Stimulated activated naive CD4-positive, alpha-beta T cell (primary cell): ENCODE measurements at regions not wholly inside any gene's neighbourhood (a gene's known extent, or its start where the extent isn't known, plus 50 kb on each side); places are given as distances from the start of the nearest gene placed in this dataset.
"Not testable (repeated sequence)": the region's sequence is repeated elsewhere in the genome, so short reads cannot be mapped to it uniquely, and the experiment has no call there.

Experiments
- DNase-seq, 6 experiments: peaks; one replicate each; lab custom pipeline; 2025; lab: John Stamatoyannopoulos, UW

DNA sequence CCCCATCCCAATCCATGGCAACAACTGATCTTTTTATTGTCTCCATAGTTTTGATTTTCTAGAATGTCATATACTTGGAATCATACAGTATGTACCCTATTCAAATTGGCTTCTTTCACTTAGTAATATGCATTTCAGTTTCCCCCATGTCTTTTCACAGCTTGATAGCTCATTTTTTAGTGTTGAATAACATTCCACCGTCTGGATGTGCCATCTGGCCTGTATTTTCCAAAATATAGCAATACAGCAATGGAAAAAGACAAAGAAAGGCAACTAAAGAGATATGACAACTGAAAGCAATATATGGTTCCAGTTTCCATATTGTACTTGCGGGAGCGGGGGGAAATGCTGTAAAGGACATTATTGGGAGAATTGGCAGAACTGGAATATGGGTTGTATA, 166.4 kb upstream of the NT5E start:
- no peak for DNase-seq

- no peak for DNase-seq
Measured at GRCh38 chr6:85278466-85279035, 171.3 kb upstream of the NT5E start.

GRCh38 chr6:85276026-85276425, 173.9 kb upstream of the NT5E start:
- not testable (repeated sequence) for DNase-seq

GRCh38 chr6:85275338-85275985, 174.4 kb upstream of the NT5E start:
- no peak for DNase-seq

DNA sequence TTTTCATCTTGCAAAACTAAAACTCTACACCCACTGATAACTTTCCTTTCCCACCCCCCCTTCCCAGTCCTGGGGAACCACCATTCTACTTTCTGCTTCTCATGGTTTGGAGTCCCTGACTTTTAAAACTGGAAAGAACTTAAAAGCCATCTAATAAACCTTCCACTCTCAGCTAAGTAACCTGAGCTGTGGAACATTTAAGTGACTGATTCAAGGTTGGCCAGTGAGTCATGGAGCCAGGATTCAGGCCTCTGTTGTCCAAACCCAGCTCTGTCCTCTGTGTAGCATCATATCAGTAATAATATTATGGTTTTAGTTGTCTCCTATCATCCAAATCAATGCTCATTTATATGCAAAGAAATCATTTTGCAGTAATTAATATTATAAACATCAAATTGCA, 176.0 kb upstream of the NT5E start:
- no peak for DNase-seq

- no peak for DNase-seq
Measured at GRCh38 chr6:85273046-85273445, 176.8 kb upstream of the NT5E start.

- no peak for DNase-seq
Measured at GRCh38 chr6:85272592-85272991, 177.3 kb upstream of the NT5E start.

DNA sequence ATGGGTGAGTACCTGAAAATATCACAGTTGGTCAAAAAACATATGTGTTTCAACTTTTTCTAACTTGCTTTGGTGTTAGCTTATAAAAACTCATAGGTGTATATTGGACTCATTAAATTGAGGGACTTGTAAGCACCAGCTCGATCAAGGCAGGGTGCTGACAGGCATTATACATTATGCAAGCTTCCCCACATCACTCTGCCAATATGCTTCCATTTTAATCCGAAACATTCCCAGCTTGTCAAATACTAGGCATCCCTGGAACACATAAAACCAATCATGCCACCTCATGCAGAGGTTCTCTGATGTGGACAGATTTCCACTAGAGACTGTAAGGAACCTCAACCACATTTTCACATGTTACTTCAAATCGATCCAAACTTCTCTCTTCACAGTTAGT, 187.3 kb upstream of the NT5E start:
- DNase-seq, result no peak

- DNase-seq, result no peak
Measured at GRCh38 chr6:85261271-85261670, 188.6 kb upstream of the NT5E start.

DNA sequence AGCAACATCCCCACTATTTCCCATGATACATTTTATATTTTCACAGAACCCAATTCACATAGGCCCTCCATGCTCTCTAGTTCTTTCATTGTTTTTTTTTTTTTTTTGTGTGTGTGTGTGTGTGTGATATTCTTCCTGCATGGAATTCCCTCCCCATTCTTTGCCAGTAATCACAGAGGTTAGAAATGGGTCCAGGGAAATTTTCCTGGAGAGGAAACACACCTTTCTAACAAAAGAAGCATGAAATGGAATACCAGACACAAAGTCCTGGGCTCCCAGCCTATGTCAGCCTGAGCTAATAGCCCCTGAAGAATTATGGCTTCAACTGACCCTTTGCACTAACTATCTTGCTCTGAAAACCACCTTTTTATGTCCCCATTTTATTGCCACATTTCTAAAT, 194.2 kb upstream of the NT5E start:
- no peak for DNase-seq

- DNase-seq, result no peak
Measured at GRCh38 chr6:85252552-85252951, 197.3 kb upstream of the NT5E start.

DNA sequence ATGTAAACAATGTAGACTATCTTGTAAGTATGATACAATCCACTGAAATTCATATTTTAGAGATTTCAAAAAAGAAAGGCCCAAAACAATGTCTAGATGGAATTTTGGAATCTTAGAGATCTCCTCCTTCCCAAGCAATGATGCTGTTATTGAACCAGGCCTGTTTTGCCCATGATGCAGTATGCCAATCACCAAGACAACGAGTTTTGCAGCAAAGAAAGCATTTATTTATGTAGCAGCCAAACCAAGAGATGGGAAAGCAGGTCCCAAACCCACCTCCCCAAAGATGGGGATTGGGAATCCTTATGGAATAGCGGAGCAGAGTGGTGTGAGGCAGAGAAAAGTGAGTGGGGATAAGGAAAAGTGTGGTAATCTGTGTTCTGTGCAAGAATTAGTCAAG, 197.8 kb upstream of the NT5E start:
- no peak for DNase-seq

DNA sequence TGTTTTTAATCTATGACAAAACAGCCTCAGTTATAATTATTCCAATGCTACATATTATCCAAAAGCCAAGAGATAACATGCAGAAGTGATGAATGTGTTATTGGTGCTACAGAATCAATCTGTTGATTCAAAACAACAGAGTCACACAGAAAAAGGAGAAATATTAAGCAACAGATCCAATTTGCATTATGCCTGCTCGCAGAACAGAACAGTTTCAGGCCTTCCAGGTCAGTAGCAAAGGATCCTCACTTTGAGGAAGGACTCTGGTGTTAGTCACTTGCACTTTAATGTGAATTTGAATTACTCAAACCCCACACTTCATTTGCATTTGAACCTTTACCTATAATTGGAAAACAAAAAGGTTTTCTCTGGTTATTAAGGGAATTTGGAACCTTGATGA, 198.6 kb upstream of the NT5E start:
- DNase-seq, result no peak

- DNase-seq, result no peak
Measured at GRCh38 chr6:85250586-85251220, 199.2 kb upstream of the NT5E start.

- DNase-seq, result no peak
Measured at GRCh38 chr6:85245004-85245403, 204.9 kb upstream of the NT5E start.

DNA sequence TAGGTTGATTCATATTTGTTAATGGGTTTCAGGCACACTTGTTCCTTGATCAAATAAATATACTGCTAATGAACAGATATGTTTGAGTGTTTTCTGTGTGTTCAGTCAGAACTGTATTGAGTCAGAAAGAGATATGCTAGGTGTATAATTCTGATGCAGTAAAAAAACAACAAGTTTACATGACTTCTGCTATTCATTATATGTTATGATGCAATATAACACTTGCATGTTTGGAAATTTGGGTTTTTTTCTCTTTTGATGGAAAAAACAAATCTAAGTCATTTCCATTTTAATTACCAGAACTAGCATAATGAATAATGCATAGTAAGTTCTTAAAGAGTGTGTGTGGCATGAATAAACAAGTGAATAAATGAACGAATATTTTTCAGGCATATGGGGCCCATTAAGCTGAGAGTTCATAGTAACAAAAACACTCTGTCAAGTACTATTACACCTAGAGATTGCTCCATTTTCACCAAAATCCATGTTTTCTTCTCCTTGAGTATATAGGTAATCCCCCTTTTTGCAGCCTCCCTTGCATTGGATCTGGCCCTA, 208.3 kb upstream of the NT5E start:
- no peak for DNase-seq

DNA sequence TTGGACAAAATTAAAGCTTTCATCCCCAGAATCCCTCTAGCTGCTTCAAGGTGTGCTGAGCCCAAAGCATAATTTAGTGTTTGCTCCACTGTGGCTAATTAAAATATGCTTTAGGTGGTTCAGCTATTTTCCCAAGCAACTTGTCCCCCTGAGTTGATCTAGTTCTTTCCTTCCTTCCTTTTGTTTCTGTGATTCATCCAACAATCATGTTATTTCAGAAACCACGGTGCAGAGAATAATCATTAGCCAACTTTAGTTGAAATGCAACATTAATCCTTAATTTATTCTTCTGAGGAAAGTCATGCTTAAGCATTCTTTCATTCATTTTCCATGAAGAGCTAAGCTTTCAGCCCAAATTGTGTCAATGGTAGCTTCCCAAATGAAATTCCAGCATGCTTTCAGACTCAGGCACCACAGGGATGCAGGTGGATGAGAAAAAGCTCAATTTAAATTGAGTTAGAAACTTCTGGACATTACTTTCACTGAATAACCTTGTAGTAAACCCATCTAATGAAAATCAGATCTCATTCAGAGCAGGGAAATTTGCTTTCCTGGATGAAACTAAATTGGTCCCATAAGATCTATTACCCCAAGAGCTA, 209.0 kb upstream of the NT5E start:
- no peak for DNase-seq

DNA sequence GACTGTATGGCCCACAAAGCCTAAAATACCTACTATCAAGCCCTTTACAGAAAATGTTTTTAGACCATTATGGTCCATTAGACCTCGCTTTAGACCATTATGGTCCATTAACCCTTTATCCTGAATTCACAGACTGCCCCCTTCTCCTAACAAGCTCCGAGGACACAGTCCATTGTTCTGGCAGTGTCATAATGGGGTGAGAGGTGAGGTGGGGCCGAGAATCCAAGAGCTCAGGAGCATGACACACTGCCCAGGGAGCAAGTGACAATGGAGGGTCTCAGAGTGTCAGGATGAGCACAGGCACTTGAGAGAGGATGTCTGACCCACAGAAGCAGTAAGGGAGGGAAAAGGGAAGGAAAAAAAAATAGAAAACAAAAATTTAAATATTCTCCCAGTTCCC, 212.4 kb upstream of the NT5E start:
- no peak for DNase-seq

DNA sequence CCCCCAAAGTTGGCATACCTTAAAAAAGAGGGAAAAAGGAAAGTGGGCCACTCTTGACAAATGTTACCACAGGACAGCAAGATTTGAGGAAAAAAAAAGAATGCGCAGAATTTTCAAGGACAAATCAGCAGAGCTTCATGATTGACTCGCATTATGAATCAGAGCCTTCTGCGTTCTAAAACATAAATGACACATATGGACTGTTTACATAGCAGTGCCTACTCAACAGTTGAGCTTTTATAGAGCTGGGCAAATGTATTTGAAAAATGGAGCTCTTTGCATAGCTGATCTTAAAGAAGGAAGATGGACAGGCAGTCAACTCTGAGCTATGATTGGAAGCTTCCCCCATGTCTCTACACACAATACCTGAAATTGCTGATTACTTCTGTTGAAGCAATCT, 213.2 kb upstream of the NT5E start:
- no peak for DNase-seq

- not testable (repeated sequence) for DNase-seq
Measured at GRCh38 chr6:85227345-85227744, 222.5 kb upstream of the NT5E start.

- not testable (repeated sequence) for DNase-seq
Measured at GRCh38 chr6:85212794-85213193, 237.1 kb upstream of the NT5E start.

GRCh38 chr6:85195243-85195642, 254.6 kb upstream of the NT5E start:
- no peak for DNase-seq

- no peak for DNase-seq
Measured at GRCh38 chr6:85193339-85193738, 256.5 kb upstream of the NT5E start.
